HG03575 (cell line): ENCODE measurements at regions not wholly inside any gene's neighbourhood (a gene's known extent, or its start where the extent isn't known, plus 50 kb on each side); places are given as distances from the start of the nearest gene placed in this dataset.

Source experiments
- ATAC-seq: cut with Tn5 transposase; IDR thresholded peaks from one replicate; pipeline ENCODE4 v1.9.1; 2021; ENCODE audit not compliant: unreplicated experiment, insufficient number of reproducible peaks, low FRiP score; ENCODE audit errors: extremely low read depth

GRCh38 chr2:558302-558642, 118.9 kb downstream of the TMEM18 start:
- ATAC-seq = no peak

- ATAC-seq = no peak
These were observed 119.4 kb downstream of the TMEM18 start for GRCh38 chr2:557635-558301.

- no peak for ATAC-seq
These were observed 120.7 kb downstream of the TMEM18 start for GRCh38 chr2:556485-556884.

GRCh38 chr2:555164-555922, 121.9 kb downstream of the TMEM18 start:
- ATAC-seq = no peak

GRCh38 chr2:554444-554843, 122.8 kb downstream of the TMEM18 start:
- ATAC-seq = no peak

- no peak for ATAC-seq
These were observed 124.3 kb downstream of the TMEM18 start for GRCh38 chr2:552906-553305.

- no peak for ATAC-seq
These were observed 125.6 kb downstream of the TMEM18 start for GRCh38 chr2:551621-552020.

- ATAC-seq = no peak
These were observed 126.2 kb downstream of the TMEM18 start for GRCh38 chr2:550860-551567.

- no peak for ATAC-seq
These were observed 131.2 kb downstream of the TMEM18 start for GRCh38 chr2:545711-546650.

- ATAC-seq = no peak
These were observed 132.0 kb downstream of the TMEM18 start for GRCh38 chr2:545228-545627.

- no peak for ATAC-seq
These were observed 138.6 kb downstream of the TMEM18 start for GRCh38 chr2:538646-539045.

GRCh38 chr2:535222-535621, 142.0 kb downstream of the TMEM18 start:
- ATAC-seq = no peak

- no peak for ATAC-seq
These were observed 147.4 kb downstream of the TMEM18 start for GRCh38 chr2:529852-530251.

GRCh38 chr2:529424-529823, 147.8 kb downstream of the TMEM18 start:
- ATAC-seq = no peak

- ATAC-seq = no peak
These were observed 149.6 kb downstream of the TMEM18 start for GRCh38 chr2:527581-527980.

- ATAC-seq = no peak
These were observed 150.3 kb downstream of the TMEM18 start for GRCh38 chr2:526918-527317.

- ATAC-seq = no peak
These were observed 151.6 kb downstream of the TMEM18 start for GRCh38 chr2:525611-526010.

GRCh38 chr2:525021-525420, 152.2 kb downstream of the TMEM18 start:
- no peak for ATAC-seq

- no peak for ATAC-seq
These were observed 152.8 kb downstream of the TMEM18 start for GRCh38 chr2:524442-524841.
